H9 (cell line): ENCODE measurements at regions not wholly inside any gene's neighbourhood (a gene's known extent, or its start where the extent isn't known, plus 50 kb on each side); places are given as distances from the start of the nearest gene placed in this dataset.

ENCODE experiments used
- DNase-seq: peaks from one replicate; pipeline ENCODE4 v3.0.0-alpha.2; 2017
- H2AFZ ChIP-seq: one replicate; pipeline ENCODE4 v1.6.1; 2013; ENCODE audit warnings: mild to moderate bottlenecking, low read length, control low read depth, moderate library complexity
- H2AK5ac ChIP-seq: 2 replicates; pipeline ENCODE4 v1.6.1; 2013; ENCODE audit warnings: low read length, control low read depth, mixed read lengths; ENCODE audit not compliant: insufficient read length
- H2BK120ac ChIP-seq: one replicate; pipeline ENCODE4 v1.6.1; 2013; ENCODE audit warnings: low read depth, mild to moderate bottlenecking, low read length, control low read depth, inconsistent platforms; ENCODE audit not compliant: poor library complexity, severe bottlenecking
- H2BK12ac ChIP-seq: 2 replicates; pipeline ENCODE4 v1.6.1; 2013; ENCODE audit warnings: low read length, control low read depth, mixed read lengths, low read depth; ENCODE audit not compliant: insufficient read length
- H2BK15ac ChIP-seq: 2 replicates; pipeline ENCODE4 v1.6.1; 2013; ENCODE audit warnings: low read depth, low read length, control low read depth
- H2BK20ac ChIP-seq: one replicate; pipeline ENCODE4 v1.6.1; 2013; ENCODE audit warnings: low read depth, mild to moderate bottlenecking, low read length, control low read depth, inconsistent platforms; ENCODE audit not compliant: poor library complexity, severe bottlenecking
- H2BK5ac ChIP-seq: 2 replicates; pipeline ENCODE4 v1.6.1; 2013; ENCODE audit warnings: low read length, control low read depth, mixed read lengths; ENCODE audit not compliant: insufficient read length
- H3K14ac ChIP-seq: 2 replicates; pipeline ENCODE4 v1.6.1; 2013; ENCODE audit warnings: low read length, control low read depth; ENCODE audit not compliant: insufficient read depth
- H3K18ac ChIP-seq: 2 replicates; pipeline ENCODE4 v1.6.1; 2013; ENCODE audit warnings: low read depth, mild to moderate bottlenecking, mixed read lengths, low read length, control low read depth; ENCODE audit not compliant: insufficient read length
- H3K23ac ChIP-seq: 2 replicates; pipeline ENCODE4 v1.6.1; 2013; ENCODE audit warnings: low read length, control low read depth, mixed read lengths, low read depth; ENCODE audit not compliant: insufficient read length
- H3K23me2 ChIP-seq: 2 replicates; pipeline ENCODE4 v1.6.1; 2013; ENCODE audit warnings: low read depth, mild to moderate bottlenecking, mixed read lengths, low read length, control low read depth; ENCODE audit not compliant: insufficient read length, poor library complexity, severe bottlenecking
- H3K27ac ChIP-seq: 2 replicates; pipeline ENCODE4 v1.5.1; 2013; ENCODE audit warnings: low read length, control low read depth, mixed read lengths, low read depth; ENCODE audit not compliant: insufficient read length
- H3K27me3 ChIP-seq: 2 replicates; pipeline ENCODE4 v1.6.1; 2013; ENCODE audit warnings: low read length, control low read depth, inconsistent platforms; ENCODE audit not compliant: insufficient read depth
- H3K4ac ChIP-seq: 2 replicates; pipeline ENCODE4 v1.6.1; 2013; ENCODE audit warnings: low read depth, mild to moderate bottlenecking, control low read depth, inconsistent platforms, low read length, moderate library complexity
- H3K4me1 ChIP-seq: 2 replicates; pipeline ENCODE4 v1.6.1; 2013; ENCODE audit warnings: low read length, control low read depth, inconsistent platforms; ENCODE audit not compliant: insufficient read depth
- H3K4me2 ChIP-seq: 2 replicates; pipeline ENCODE4 v1.6.1; 2013; ENCODE audit warnings: low read length, control low read depth, mixed read lengths; ENCODE audit not compliant: insufficient read length, insufficient read depth
- H3K56ac ChIP-seq: 2 replicates; pipeline ENCODE4 v1.6.1; 2013; ENCODE audit warnings: low read depth, mild to moderate bottlenecking, mixed read lengths, low read length, control low read depth; ENCODE audit not compliant: insufficient read length
- H3K79me1 ChIP-seq: 2 replicates; pipeline ENCODE4 v1.6.1; 2013; ENCODE audit warnings: low read depth, mild to moderate bottlenecking, moderate library complexity, low read length, control low read depth, inconsistent platforms; ENCODE audit not compliant: insufficient read depth, poor library complexity, severe bottlenecking
- H3K79me2 ChIP-seq: 2 replicates; pipeline ENCODE4 v1.6.1; 2013; ENCODE audit warnings: low read length, control low read depth, inconsistent platforms; ENCODE audit not compliant: insufficient read depth
- H3K9ac ChIP-seq: 2 replicates; pipeline ENCODE4 v1.6.1; 2013; ENCODE audit warnings: low read length, control low read depth, mixed read lengths; ENCODE audit not compliant: insufficient read length; ENCODE audit errors: extremely low read depth
- H3K9me3 ChIP-seq: one replicate; pipeline ENCODE4 v1.6.1; 2013; ENCODE audit warnings: low read depth, low read length, inconsistent platforms; ENCODE audit not compliant: control insufficient read depth
- H3T11ph ChIP-seq: one replicate; pipeline ENCODE4 v1.6.1; 2013; ENCODE audit warnings: mild to moderate bottlenecking, low read length, control low read depth, inconsistent platforms
- H4K20me1 ChIP-seq: one replicate; pipeline ENCODE4 v1.6.1; 2013; ENCODE audit not compliant: control insufficient read depth, insufficient read length, insufficient read depth
- H4K5ac ChIP-seq: 2 replicates; pipeline ENCODE4 v1.6.1; 2013; ENCODE audit warnings: low read depth, mild to moderate bottlenecking, mixed read lengths, low read length, control low read depth; ENCODE audit not compliant: insufficient read length
- H4K8ac ChIP-seq: replicated peaks from 2 replicates; pipeline ENCODE4 v1.6.1; 2013; ENCODE audit warnings: low read length, control low read depth, mixed read lengths, low read depth; ENCODE audit not compliant: insufficient read length
- H4K91ac ChIP-seq: 2 replicates; pipeline ENCODE4 v1.6.1; 2013; ENCODE audit warnings: low read depth, mild to moderate bottlenecking, moderate library complexity, mixed read lengths, low read length, control low read depth; ENCODE audit not compliant: insufficient read length
- H3K27ac Mint-ChIP-seq, 3 experiments: 2 replicates in 2 of 3; 3 replicates in 1 of 3; pipeline ENCODE4 v1.8.0; 2020 to 2021; ENCODE audit warnings: mixed read lengths in 3 of 3, mild to moderate bottlenecking in 1 of 3, moderate library complexity in 1 of 3
- H3K27me3 Mint-ChIP-seq: 2 replicates; pipeline ENCODE4 v1.8.0; 2021; ENCODE audit warnings: low read depth, mild to moderate bottlenecking, moderate library complexity, mixed read lengths
- H3K36me3 Mint-ChIP-seq, 3 experiments: 2 replicates in 2 of 3; 3 replicates in 1 of 3; pipeline ENCODE4 v1.8.0; 2020 to 2021; ENCODE audit warnings: low read depth in 3 of 3, mixed read lengths in 3 of 3; ENCODE audit not compliant: insufficient read depth in 1 of 3
- H3K4me1 Mint-ChIP-seq, 2 experiments: 2 replicates each; pipeline ENCODE4 v1.8.0; 2020; ENCODE audit warnings: mixed read lengths in 2 of 2
- H3K4me3 Mint-ChIP-seq, 2 experiments: 2 replicates in 1 of 2; 3 replicates in 1 of 2; pipeline ENCODE4 v1.8.0; 2020 to 2021; ENCODE audit warnings: mild to moderate bottlenecking in 2 of 2, mixed read lengths in 2 of 2, moderate library complexity in 1 of 2
- H3K9me3 Mint-ChIP-seq, 2 experiments: 2 replicates in 1 of 2; 3 replicates in 1 of 2; pipeline ENCODE4 v1.8.0; 2020; ENCODE audit warnings: mild to moderate bottlenecking in 2 of 2, mixed read lengths in 2 of 2, moderate library complexity in 1 of 2
- CTCF ChIP-seq: fragments of 200-600 bp; sonication (generic); conservative IDR thresholded peaks from 3 replicates; pipeline ENCODE4 v1.8.0; 2021; ENCODE audit warnings: antibody characterized with exemption, mild to moderate bottlenecking
- WGBS: extraction: QIAGEN DNeasy Blood & Tissue Kit; methylation state at CpG from one replicate; pipeline ENCODE4 v1.1.7; 2013; ENCODE audit warnings: missing lambda C conversion rate, low lambda C conversion rate, mixed read lengths; ENCODE audit not compliant: insufficient read length; ENCODE audit errors: extremely low coverage; 5-methylcytosine and 5-hydroxymethylcytosine counted together

- Histone ChIP-seq H3K23ac (no peak overlapping the region), H2BK120ac (no peak overlapping the region), H3K56ac (no peak overlapping the region), H3K4me2 (no peak overlapping the region), H2BK15ac (no peak overlapping the region), H3K9ac (no peak overlapping the region), H3K4ac (no peak overlapping the region), H3K4me1 (no peaks in the 10 kb centered on the region), H2AFZ (no peak overlapping the region), H3K23me2 (no peaks in the 10 kb centered on the region), H3K79me1 (no peaks in the 10 kb centered on the region), H4K20me1 (no peaks in the 10 kb centered on the region), H4K5ac (no peak overlapping the region), H3K27me3 (no peaks in the 10 kb centered on the region), H4K8ac (no peak overlapping the region), H2BK12ac (no peak overlapping the region), H2AK5ac (no peak overlapping the region), H3T11ph (no peak overlapping the region), H2BK20ac (no peak overlapping the region), H3K18ac (no peak overlapping the region), H3K27ac (no peak overlapping the region), H3K79me2 (no peaks in the 10 kb centered on the region; the same call in 1 of the 2 replicates), H3K14ac (no peak overlapping the region), H3K9me3 (no peaks in the 10 kb centered on the region), H2BK5ac (no peak overlapping the region), H4K91ac (no peak overlapping the region)
- H3K36me3 Mint-ChIP-seq = peaks cover 0 to 23% (median 1%) of the 10 kb centered on the region in 3 experiments; a peak in 5 of 7 replicates
- peaks cover 3 to 5% of the 10 kb centered on the region in 2 experiments for H3K4me1 Mint-ChIP-seq
- no peak for DNase-seq
- peaks cover 17 to 23% of the 10 kb centered on the region in 2 experiments; a peak in 4 of 5 replicates for H3K9me3 Mint-ChIP-seq
- no peak for TF ChIP-seq CTCF
- no peaks in the 10 kb centered on the region for H3K27me3 Mint-ChIP-seq
- H3K27ac Mint-ChIP-seq = no peak overlapping the region
- no peak overlapping the region for H3K4me3 Mint-ChIP-seq
- no CpG with 5 or more reads among the region's 3 CpGs for WGBS
Measured at GRCh38 chr15:38871638-38872037, 307.0 kb upstream of the RASGRP1 start.
